Upper lobe of left lung (tissue), 4 donors: ENCODE measurements at regions not wholly inside any gene's neighbourhood (a gene's known extent, or its start where the extent isn't known, plus 50 kb on each side); places are given as distances from the start of the nearest gene placed in this dataset.

Experiments
- EP300 ChIP-seq, 4 donors: sonication (generic); formaldehyde crosslinking; IDR thresholded peaks; one replicate each; pipeline ENCODE4 v1.5.1; 2017; ENCODE audit warnings: antibody characterized with exemption in 4 of 4, control low read depth in 2 of 4
- POLR2A ChIP-seq, 4 donors: fragments of 450-650 bp; IDR thresholded peaks; one replicate each; pipeline ENCODE4 v1.5.1; 2016 to 2017; ENCODE audit warnings: antibody characterized with exemption in 4 of 4, mild to moderate bottlenecking in 2 of 4
- POLR2AphosphoS5 ChIP-seq, 2 donors: sonication (generic); formaldehyde crosslinking; IDR thresholded peaks; one replicate each; pipeline ENCODE4 v1.5.1; 2017; ENCODE audit warnings: antibody characterized with exemption in 2 of 2
- TF ChIP-seq, protein P1 (sequence below), 6 experiments: fragments of 450-650 bp in 4 of 6; fragments of 200-600 bp in 2 of 6; sonication (generic) in 2 of 6; IDR thresholded peaks; one replicate each; pipeline ENCODE4 v1.5.1; 2016 to 2019; ENCODE audit warnings: antibody characterized with exemption in 6 of 6

DNA sequence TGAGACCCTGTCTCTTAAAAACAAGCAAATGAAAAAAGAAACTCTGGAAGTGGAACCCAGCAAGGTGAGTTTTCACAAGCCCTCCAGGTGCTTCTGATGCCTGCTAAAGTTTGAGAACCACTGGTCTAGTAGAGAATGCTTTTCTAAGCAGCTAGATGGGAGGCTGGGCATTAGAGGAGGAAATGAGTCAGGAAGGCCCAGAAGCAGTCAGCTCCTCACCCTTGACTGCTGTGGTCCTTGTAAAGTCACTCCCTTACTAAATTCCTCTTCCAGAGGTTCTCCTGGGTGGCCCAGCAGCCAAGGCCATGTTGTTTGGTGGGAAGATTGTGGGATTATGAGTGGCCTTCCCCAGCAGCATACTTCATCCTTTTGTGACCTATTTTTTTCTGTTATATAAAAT, 52.0 kb upstream of the FYN start:
- TF ChIP-seq POLR2AphosphoS5 (IDR thresholded peaks at IDR 0.05) (no peak), EP300 (IDR thresholded peaks at IDR 0.05) (no peak), POLR2A (IDR thresholded peaks at IDR 0.05) (no peak)
- TF ChIP-seq, protein P1, sequence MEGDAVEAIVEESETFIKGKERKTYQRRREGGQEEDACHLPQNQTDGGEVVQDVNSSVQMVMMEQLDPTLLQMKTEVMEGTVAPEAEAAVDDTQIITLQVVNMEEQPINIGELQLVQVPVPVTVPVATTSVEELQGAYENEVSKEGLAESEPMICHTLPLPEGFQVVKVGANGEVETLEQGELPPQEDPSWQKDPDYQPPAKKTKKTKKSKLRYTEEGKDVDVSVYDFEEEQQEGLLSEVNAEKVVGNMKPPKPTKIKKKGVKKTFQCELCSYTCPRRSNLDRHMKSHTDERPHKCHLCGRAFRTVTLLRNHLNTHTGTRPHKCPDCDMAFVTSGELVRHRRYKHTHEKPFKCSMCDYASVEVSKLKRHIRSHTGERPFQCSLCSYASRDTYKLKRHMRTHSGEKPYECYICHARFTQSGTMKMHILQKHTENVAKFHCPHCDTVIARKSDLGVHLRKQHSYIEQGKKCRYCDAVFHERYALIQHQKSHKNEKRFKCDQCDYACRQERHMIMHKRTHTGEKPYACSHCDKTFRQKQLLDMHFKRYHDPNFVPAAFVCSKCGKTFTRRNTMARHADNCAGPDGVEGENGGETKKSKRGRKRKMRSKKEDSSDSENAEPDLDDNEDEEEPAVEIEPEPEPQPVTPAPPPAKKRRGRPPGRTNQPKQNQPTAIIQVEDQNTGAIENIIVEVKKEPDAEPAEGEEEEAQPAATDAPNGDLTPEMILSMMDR (IDR thresholded peaks at IDR 0.05), result no peak
